Transverse colon (tissue), 4 donors: ENCODE measurements at regions not wholly inside any gene's neighbourhood (a gene's known extent, or its start where the extent isn't known, plus 50 kb on each side); places are given as distances from the start of the nearest gene placed in this dataset.

ENCODE experiments used
- POLR2AphosphoS5 ChIP-seq, 3 donors: sonication (generic); formaldehyde crosslinking; IDR thresholded peaks; one replicate each; pipeline ENCODE4 v1.6.1; 2016; ENCODE audit warnings: antibody characterized with exemption in 3 of 3
- TF ChIP-seq, protein P1 (sequence below), 5 experiments: fragments of 200-600 bp in 3 of 5; fragments of 450-650 bp in 2 of 5; sonication (generic) in 3 of 5; IDR thresholded peaks; 1 replicate in 2 of 5; 2 replicates in 3 of 5; pipeline ENCODE4 v1.5.1; 2016 to 2017; ENCODE audit warnings: antibody characterized with exemption in 5 of 5, inconsistent platforms in 3 of 5, mild to moderate bottlenecking in 2 of 5, moderate library complexity in 1 of 5

DNA sequence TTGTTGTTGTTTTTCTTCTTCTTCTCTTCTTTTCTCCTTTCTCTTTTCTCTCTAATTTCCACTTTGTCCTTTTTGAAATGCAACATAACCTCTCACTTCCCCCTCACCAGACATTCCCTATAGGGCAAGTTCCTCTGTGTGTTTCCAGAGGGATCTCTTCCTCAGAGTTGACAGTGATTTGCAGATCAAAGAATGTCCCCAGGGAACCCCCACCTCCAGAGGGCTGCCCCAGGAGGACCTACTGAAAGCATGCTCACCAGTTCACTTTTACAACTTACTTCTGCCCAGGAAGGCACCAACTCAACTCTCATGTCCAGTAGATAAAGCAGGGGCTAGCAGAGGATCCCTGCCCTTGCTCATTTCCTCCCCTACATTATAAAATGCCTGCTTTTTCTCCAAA, 1648.0 kb downstream of the PCDH9 start:
- TF ChIP-seq, protein P1, sequence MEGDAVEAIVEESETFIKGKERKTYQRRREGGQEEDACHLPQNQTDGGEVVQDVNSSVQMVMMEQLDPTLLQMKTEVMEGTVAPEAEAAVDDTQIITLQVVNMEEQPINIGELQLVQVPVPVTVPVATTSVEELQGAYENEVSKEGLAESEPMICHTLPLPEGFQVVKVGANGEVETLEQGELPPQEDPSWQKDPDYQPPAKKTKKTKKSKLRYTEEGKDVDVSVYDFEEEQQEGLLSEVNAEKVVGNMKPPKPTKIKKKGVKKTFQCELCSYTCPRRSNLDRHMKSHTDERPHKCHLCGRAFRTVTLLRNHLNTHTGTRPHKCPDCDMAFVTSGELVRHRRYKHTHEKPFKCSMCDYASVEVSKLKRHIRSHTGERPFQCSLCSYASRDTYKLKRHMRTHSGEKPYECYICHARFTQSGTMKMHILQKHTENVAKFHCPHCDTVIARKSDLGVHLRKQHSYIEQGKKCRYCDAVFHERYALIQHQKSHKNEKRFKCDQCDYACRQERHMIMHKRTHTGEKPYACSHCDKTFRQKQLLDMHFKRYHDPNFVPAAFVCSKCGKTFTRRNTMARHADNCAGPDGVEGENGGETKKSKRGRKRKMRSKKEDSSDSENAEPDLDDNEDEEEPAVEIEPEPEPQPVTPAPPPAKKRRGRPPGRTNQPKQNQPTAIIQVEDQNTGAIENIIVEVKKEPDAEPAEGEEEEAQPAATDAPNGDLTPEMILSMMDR (IDR thresholded peaks at IDR 0.05) = no peak
- no peak for TF ChIP-seq POLR2AphosphoS5 (IDR thresholded peaks at IDR 0.05)
